Urothelium cell line (cell line): ENCODE measurements at regions not wholly inside any gene's neighbourhood (a gene's known extent, or its start where the extent isn't known, plus 50 kb on each side); places are given as distances from the start of the nearest gene placed in this dataset.

ENCODE experiments used
- DNase-seq: peaks from one replicate; pipeline ENCODE4 v3.0.0; 2011; ENCODE audit warnings: low spot score, mixed read lengths
- FAIRE-seq: peaks from 2 replicates; lab custom pipeline; 2011; peaks lifted over from hg19 to GRCh38; lab: Jason Lieb, UNC

GRCh38 chr12:113688313-113688712 lies 216.6 kb upstream of the LHX5 start:
- DNase-seq, result no peak
- no peak for FAIRE-seq

GRCh38 chr12:113684908-113685782 lies 213.5 kb upstream of the LHX5 start:
- no peak for FAIRE-seq
- DNase-seq, result no peak

GRCh38 chr12:113684053-113684907 lies 212.6 kb upstream of the LHX5 start:
- DNase-seq (peak; percentile 30), FAIRE-seq (no peak)

- DNase-seq, result no peak
These were observed 211.9 kb upstream of the LHX5 start for GRCh38 chr12:113683574-113683973.

GRCh38 chr12:113680868-113681267 lies 209.2 kb upstream of the LHX5 start:
- no peak for FAIRE-seq
- no peak for DNase-seq

More at GRCh38 chr12:113683574-113683973, 211.9 kb upstream of the LHX5 start:
- no peak for FAIRE-seq

- FAIRE-seq, result no peak
These were observed 206.8 kb upstream of the LHX5 start for GRCh38 chr12:113678223-113679119.

GRCh38 chr12:113676547-113676946 lies 204.9 kb upstream of the LHX5 start:
- FAIRE-seq (no peak), DNase-seq (no peak)

More at GRCh38 chr12:113678223-113679119, 206.8 kb upstream of the LHX5 start:
- no peak for DNase-seq

GRCh38 chr12:113676117-113676516 lies 204.4 kb upstream of the LHX5 start:
- FAIRE-seq (no peak), DNase-seq (no peak)

- no peak for DNase-seq
- no peak for FAIRE-seq
These were observed 203.3 kb upstream of the LHX5 start for GRCh38 chr12:113674996-113675395.

- DNase-seq (no peak), FAIRE-seq (no peak)
These were observed 202.6 kb upstream of the LHX5 start for GRCh38 chr12:113674302-113674701.

- DNase-seq (no peak), FAIRE-seq (no peak)
These were observed 202.0 kb upstream of the LHX5 start for GRCh38 chr12:113673458-113674238.

GRCh38 chr12:113670742-113671141 lies 199.1 kb upstream of the LHX5 start:
- FAIRE-seq (no peak), DNase-seq (no peak)

- DNase-seq, result no peak
- FAIRE-seq, result no peak
These were observed 196.1 kb upstream of the LHX5 start for GRCh38 chr12:113667676-113668356.

GRCh38 chr12:113667095-113667494 lies 195.4 kb upstream of the LHX5 start:
- DNase-seq, result no peak
- no peak for FAIRE-seq

- DNase-seq, result no peak
- FAIRE-seq, result no peak
These were observed 194.6 kb upstream of the LHX5 start for GRCh38 chr12:113666223-113666622.

GRCh38 chr12:113665457-113665856 lies 193.8 kb upstream of the LHX5 start:
- FAIRE-seq (no peak), DNase-seq (no peak)

- FAIRE-seq, result no peak
- no peak for DNase-seq
These were observed 192.6 kb upstream of the LHX5 start for GRCh38 chr12:113664224-113664681.

GRCh38 chr12:113663396-113663795 lies 191.7 kb upstream of the LHX5 start:
- DNase-seq, result no peak
- FAIRE-seq, result no peak

- FAIRE-seq (no peak), DNase-seq (no peak)
These were observed 189.3 kb upstream of the LHX5 start for GRCh38 chr12:113660936-113661335.
